Body of pancreas (tissue), 4 donors: ENCODE measurements at regions not wholly inside any gene's neighbourhood (a gene's known extent, or its start where the extent isn't known, plus 50 kb on each side); places are given as distances from the start of the nearest gene placed in this dataset.

Experiments used
- ATAC-seq: fragments of 150-250 bp; one replicate; pipeline ENCODE4 v1.9.1; 2016
- DNase-seq, 4 donors: peaks; one replicate each; pipeline ENCODE4 v3.0.0-alpha.2; 2019
- H3K27ac ChIP-seq, 4 donors: fragments of 200-600 bp; sonication (generic); 1 replicate in 3 of 4; 2 replicates in 1 of 4; pipeline versions ENCODE4 v1.5.1 to v1.6.1; 2016 to 2019; ENCODE audit warnings: mild to moderate bottlenecking in 1 of 4, mixed read lengths in 1 of 4, moderate library complexity in 1 of 4
- H3K27me3 ChIP-seq, 2 donors: fragments of 200-600 bp; sonication (generic); one replicate each; pipeline ENCODE4 v1.6.0; 2016; ENCODE audit warnings: mild to moderate bottlenecking in 1 of 2
- H3K36me3 ChIP-seq, 2 donors: fragments of 200-600 bp; sonication (generic); replicated peaks in 1 of 2; 2 replicates each; pipeline ENCODE4 v1.5.1; 2016; ENCODE audit warnings: low read depth in 2 of 2; ENCODE audit not compliant: insufficient read depth in 1 of 2
- H3K4me1 ChIP-seq: fragments of 200-600 bp; sonication (generic); one replicate; pipeline ENCODE4 v1.6.0; 2016
- H3K4me3 ChIP-seq, 2 donors: fragments of 200-600 bp; sonication (generic); 1 replicate in 1 of 2; 2 replicates in 1 of 2; pipeline ENCODE4 v1.5.1; 2016 to 2019
- H3K9me3 ChIP-seq, 3 donors: fragments of 200-600 bp; sonication (generic); 1 replicate in 2 of 3; 2 replicates in 1 of 3; pipeline ENCODE4 v1.5.1; 2016
- POLR2A ChIP-seq, 3 donors: fragments of 450-650 bp; IDR thresholded peaks; one replicate each; pipeline ENCODE4 v1.6.1; 2016; ENCODE audit warnings: antibody characterized with exemption in 3 of 3, mild to moderate bottlenecking in 2 of 3
- WGBS, 2 donors: methylation state at CpG; one replicate each; pipeline ENCODE4 v1.1.5; 2017; 5-methylcytosine and 5-hydroxymethylcytosine counted together
- intact Hi-C: fragments of 100-400 bp; cut with DNase I; formaldehyde crosslinking; loops from one replicate; pipeline ENCODE4 v1.15.1; 2023
- TF ChIP-seq, protein P1 (sequence below), 7 experiments: fragments of 450-650 bp in 4 of 7; fragments of 200-600 bp in 3 of 7; sonication (generic) in 3 of 7; IDR thresholded peaks; one replicate each; pipeline ENCODE4 v1.5.1; 2016 to 2019; ENCODE audit warnings: antibody characterized with exemption in 7 of 7

DNA sequence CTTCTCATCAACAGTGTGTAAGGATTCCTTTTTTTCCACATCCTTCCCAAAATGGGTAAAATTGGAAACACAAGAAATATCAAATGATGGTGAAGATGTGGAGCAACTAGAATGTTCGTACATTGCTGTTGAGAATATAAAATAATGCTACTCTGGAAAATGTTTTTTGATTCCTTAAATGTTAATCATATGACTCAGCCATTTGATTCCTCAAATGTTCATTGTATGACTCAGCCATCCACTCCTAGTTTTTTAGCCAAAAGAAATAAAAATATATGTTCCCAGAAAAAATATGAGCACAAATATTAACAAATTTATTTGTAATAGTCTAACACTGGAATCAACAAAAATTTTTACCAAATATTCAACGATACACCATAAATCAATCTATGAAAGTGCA, 1108.6 kb downstream of the LRFN5 start:
- H3K36me3 ChIP-seq: no peaks in the 10 kb centered on the region
- ATAC-seq (no peak), DNase-seq (no peak)
- no peaks in the 10 kb centered on the region for H3K27me3 ChIP-seq
- no peak overlapping the region for H3K4me3 ChIP-seq
- H3K9me3 ChIP-seq: no peaks in the 10 kb centered on the region
- TF ChIP-seq, protein P1, sequence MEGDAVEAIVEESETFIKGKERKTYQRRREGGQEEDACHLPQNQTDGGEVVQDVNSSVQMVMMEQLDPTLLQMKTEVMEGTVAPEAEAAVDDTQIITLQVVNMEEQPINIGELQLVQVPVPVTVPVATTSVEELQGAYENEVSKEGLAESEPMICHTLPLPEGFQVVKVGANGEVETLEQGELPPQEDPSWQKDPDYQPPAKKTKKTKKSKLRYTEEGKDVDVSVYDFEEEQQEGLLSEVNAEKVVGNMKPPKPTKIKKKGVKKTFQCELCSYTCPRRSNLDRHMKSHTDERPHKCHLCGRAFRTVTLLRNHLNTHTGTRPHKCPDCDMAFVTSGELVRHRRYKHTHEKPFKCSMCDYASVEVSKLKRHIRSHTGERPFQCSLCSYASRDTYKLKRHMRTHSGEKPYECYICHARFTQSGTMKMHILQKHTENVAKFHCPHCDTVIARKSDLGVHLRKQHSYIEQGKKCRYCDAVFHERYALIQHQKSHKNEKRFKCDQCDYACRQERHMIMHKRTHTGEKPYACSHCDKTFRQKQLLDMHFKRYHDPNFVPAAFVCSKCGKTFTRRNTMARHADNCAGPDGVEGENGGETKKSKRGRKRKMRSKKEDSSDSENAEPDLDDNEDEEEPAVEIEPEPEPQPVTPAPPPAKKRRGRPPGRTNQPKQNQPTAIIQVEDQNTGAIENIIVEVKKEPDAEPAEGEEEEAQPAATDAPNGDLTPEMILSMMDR (IDR thresholded peaks at IDR 0.05): no peak
- TF ChIP-seq POLR2A (IDR thresholded peaks at IDR 0.05): no peak
- no peak overlapping the region for H3K27ac ChIP-seq
- WGBS, 2 donors: 56 to 66% methylated on average over 2 of the region's 2 CpGs
- intact Hi-C loops: no loop called here
- no peaks in the 10 kb centered on the region for H3K4me1 ChIP-seq

DNA sequence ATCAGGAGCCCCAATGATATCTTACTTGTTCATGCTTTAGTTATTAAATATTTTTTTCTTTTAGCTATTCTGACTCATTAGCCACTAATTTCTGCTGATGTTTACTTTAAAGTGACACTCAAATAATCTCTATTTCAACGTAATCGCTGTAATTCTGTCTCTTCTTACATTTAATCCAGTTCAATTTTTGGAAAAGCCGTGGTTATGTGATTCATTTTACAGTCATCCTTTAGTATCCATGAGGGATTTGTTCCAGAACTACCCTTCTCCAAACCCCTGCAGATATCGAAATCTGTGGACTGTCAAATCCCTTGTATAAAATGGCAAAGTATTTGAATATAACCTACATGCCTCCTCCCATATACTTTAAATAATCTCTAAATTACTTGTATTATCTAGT, 1103.4 kb downstream of the LRFN5 start:
- Histone ChIP-seq H3K9me3 (no peaks in the 10 kb centered on the region), H3K4me3 (no peak overlapping the region), H3K27ac (no peak overlapping the region), H3K27me3 (no peaks in the 10 kb centered on the region), H3K4me1 (no peaks in the 10 kb centered on the region), H3K36me3 (no peaks in the 10 kb centered on the region)
- TF ChIP-seq, protein P1 (IDR thresholded peaks at IDR 0.05): no peak
- TF ChIP-seq POLR2A (IDR thresholded peaks at IDR 0.05): no peak
- ATAC-seq (no peak), DNase-seq (no peak)
- 71 to 74% methylated on average over 4 of the region's 4 CpGs for WGBS, 2 donors
- intact Hi-C loops: no loop called here

DNA sequence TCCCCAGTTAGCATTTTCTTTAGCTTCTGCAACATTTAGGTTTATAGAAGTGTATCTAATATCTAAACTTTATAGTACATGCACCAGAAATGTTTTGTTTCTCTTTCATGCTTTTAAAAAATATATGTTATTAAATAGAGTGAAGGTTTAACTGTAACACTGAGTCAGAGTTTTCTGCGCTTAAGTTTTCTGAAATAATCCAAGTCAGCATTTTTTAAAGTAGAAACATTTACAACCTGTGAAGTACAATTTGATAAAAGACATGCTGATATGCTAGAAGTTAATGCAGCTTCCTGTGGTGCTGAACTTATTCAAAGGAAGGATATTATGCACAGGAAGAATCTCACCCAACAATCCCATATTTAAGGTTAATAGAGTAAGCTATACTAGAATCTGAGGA, 1096.8 kb downstream of the LRFN5 start:
- Histone ChIP-seq H3K27ac (no peak overlapping the region), H3K27me3 (no peaks in the 10 kb centered on the region), H3K36me3 (no peaks in the 10 kb centered on the region), H3K4me3 (no peak overlapping the region), H3K9me3 (no peaks in the 10 kb centered on the region), H3K4me1 (no peaks in the 10 kb centered on the region)
- intact Hi-C loops: no loop called here
- ATAC-seq (no peak), DNase-seq (no peak)
- WGBS, 2 donors: 87 to 88% methylated on average over 1 of the region's 1 CpG
- TF ChIP-seq, protein P1 (IDR thresholded peaks at IDR 0.05): no peak
- no peak for TF ChIP-seq POLR2A (IDR thresholded peaks at IDR 0.05)

- Histone ChIP-seq H3K4me3 (no peak overlapping the region), H3K9me3 (no peaks in the 10 kb centered on the region), H3K4me1 (no peaks in the 10 kb centered on the region), H3K36me3 (no peaks in the 10 kb centered on the region), H3K27ac (no peak overlapping the region), H3K27me3 (no peaks in the 10 kb centered on the region)
- ATAC-seq: no peak
- intact Hi-C loops: no loop called here
- TF ChIP-seq, protein P1 (IDR thresholded peaks at IDR 0.05): no peak
- no peak for TF ChIP-seq POLR2A (IDR thresholded peaks at IDR 0.05)
- WGBS, 2 donors: 46 to 67% methylated on average over 2 of the region's 2 CpGs
- no peak for DNase-seq
Measured at GRCh38 chr14:42687421-42687820, 1080.7 kb downstream of the LRFN5 start.

DNA sequence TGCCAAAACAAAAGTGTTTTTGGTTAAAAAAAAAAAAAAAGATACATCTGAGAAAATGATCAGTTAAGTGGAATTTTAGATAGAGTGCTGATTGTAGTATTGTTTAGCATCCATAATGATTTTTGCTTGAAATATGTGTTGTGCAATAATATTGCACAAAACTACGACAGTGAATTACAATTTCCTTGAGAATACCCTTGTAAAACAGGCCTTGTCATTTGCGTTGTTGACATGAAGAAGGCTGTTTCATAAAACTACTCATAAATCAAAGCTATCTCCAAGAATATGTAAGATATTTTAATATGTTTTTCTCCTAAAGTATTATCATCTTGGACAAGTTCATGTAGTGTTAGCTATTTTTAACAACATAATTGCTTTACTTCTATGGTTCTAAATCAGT, 1077.0 kb downstream of the LRFN5 start:
- intact Hi-C loops: no loop called here
- 30 to 45% methylated on average over 2 of the region's 2 CpGs for WGBS, 2 donors
- TF ChIP-seq, protein P1 (IDR thresholded peaks at IDR 0.05): no peak
- no peak for TF ChIP-seq POLR2A (IDR thresholded peaks at IDR 0.05)
- Histone ChIP-seq H3K36me3 (no peaks in the 10 kb centered on the region), H3K4me1 (no peaks in the 10 kb centered on the region), H3K27ac (no peak overlapping the region), H3K27me3 (no peaks in the 10 kb centered on the region), H3K9me3 (no peaks in the 10 kb centered on the region), H3K4me3 (no peak overlapping the region)
- DNase-seq (no peak), ATAC-seq (no peak)
